AG04449 (cell line): ENCODE measurements at regions not wholly inside any gene's neighbourhood (a gene's known extent, or its start where the extent isn't known, plus 50 kb on each side); places are given as distances from the start of the nearest gene placed in this dataset.

Experiments used
- CTCF ChIA-PET: fragments of 350-600 bp; formaldehyde crosslinking; extraction: SDS; loops from one replicate; lab custom pipeline; 2021; ENCODE audit warnings: antibody characterized with exemption; lab: Yijun Ruan, JAX
- POLR2A ChIA-PET: fragments of 400-600, 350-600 bp; formaldehyde crosslinking; extraction: SDS; loops from one replicate; lab custom pipeline; 2020; ENCODE audit warnings: antibody characterized with exemption, inconsistent platforms; lab: Yijun Ruan, JAX
- DNase-seq: peaks from one replicate; pipeline ENCODE4 v3.0.0-alpha.2; 2010; ENCODE audit warnings: low read depth, low spot score
- H3K4me3 ChIP-seq: 2 replicates; pipeline ENCODE4 v1.5.1; 2011; ENCODE audit warnings: low read depth, mild to moderate bottlenecking, control low read depth, low read length
- TF ChIP-seq, protein P1 (sequence below): IDR thresholded peaks from one replicate; pipeline ENCODE4 v1.5.1; 2011; ENCODE audit warnings: mild to moderate bottlenecking, moderate library complexity, low read length, control low read depth, inconsistent platforms; ENCODE audit not compliant: insufficient read depth; ENCODE audit errors: missing control alignments

GRCh38 chr14:83541147-83541546 is 1988.8 kb upstream of the FLRT2 start:
- DNase-seq = no peak
- TF ChIP-seq, protein P1, sequence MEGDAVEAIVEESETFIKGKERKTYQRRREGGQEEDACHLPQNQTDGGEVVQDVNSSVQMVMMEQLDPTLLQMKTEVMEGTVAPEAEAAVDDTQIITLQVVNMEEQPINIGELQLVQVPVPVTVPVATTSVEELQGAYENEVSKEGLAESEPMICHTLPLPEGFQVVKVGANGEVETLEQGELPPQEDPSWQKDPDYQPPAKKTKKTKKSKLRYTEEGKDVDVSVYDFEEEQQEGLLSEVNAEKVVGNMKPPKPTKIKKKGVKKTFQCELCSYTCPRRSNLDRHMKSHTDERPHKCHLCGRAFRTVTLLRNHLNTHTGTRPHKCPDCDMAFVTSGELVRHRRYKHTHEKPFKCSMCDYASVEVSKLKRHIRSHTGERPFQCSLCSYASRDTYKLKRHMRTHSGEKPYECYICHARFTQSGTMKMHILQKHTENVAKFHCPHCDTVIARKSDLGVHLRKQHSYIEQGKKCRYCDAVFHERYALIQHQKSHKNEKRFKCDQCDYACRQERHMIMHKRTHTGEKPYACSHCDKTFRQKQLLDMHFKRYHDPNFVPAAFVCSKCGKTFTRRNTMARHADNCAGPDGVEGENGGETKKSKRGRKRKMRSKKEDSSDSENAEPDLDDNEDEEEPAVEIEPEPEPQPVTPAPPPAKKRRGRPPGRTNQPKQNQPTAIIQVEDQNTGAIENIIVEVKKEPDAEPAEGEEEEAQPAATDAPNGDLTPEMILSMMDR = no peak
- POLR2A ChIA-PET = no interaction called here
- CTCF ChIA-PET = no interaction called here
- H3K4me3 ChIP-seq = no peak overlapping the region

DNA sequence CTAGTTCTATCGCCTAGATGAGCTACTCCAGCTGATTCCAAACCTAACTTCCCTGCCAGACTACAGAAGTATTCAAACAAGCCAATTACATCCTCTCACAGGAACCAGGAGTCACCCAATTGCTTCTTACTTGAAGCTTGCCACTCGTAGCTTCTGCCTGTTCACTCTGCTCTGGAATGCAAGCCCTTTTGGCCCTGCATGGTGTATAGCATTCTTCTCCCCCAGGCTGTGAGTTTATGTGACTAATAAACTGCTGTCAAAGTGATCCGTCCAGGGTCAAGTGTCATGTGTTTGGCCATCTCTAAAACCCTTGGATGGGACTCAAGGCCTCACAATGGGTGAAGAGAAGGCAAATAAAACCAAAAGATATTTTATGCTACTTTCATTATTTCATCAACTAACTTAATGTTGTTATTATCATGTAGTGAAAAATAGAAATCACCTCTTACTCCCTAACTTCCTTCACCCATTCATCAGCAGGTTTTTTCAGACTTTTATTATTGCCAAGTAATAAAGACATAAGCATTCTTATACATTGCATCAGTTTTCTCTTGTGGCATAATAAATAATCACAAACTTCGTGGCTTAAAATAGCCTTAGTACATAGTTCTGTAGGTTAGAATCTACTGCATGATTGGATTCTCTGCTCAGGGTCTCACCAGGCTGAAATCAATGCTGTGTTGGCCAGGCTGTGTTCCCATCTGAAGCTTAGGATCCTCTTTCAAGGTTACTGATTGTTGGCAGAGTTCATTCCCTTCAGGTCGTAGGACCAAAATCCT is 1981.7 kb upstream of the FLRT2 start:
- no peak for DNase-seq
- TF ChIP-seq, protein P1 = no peak
- POLR2A ChIA-PET = no interaction called here
- no peak overlapping the region for H3K4me3 ChIP-seq
- CTCF ChIA-PET = no interaction called here

DNA sequence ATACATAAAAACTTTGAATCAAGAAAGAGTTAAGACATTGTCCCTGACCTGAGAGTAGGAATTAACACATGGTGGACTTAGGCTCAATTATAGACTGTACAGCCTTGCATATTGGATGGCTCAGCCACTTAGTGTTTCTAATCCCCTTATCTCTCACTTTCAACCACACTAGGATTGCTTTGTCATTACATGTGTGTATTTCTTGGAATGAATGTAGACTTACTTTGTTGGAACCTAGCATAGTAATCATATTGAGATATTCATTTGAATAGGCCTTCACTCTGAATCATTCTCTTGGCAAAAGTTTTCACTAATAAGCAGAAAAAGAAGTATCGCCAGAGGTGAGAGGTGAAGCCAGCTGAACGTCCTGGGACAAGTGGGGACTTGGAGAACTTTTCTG is 1973.9 kb upstream of the FLRT2 start:
- DNase-seq = no peak
- ChIA-PET CTCF (no interaction called here), POLR2A (no interaction called here)
- TF ChIP-seq, protein P1 = no peak
- H3K4me3 ChIP-seq = no peak overlapping the region

- no peak overlapping the region for H3K4me3 ChIP-seq
- ChIA-PET POLR2A (no interaction called here), CTCF (no interaction called here)
- TF ChIP-seq, protein P1 = no peak
- no peak for DNase-seq
Observed at GRCh38 chr14:83556746-83557453, 1973.0 kb upstream of the FLRT2 start.

- DNase-seq = no peak
- CTCF ChIA-PET = no interaction called here
- H3K4me3 ChIP-seq = no peak overlapping the region
- POLR2A ChIA-PET = no interaction called here
- TF ChIP-seq, protein P1 = no peak
Observed at GRCh38 chr14:83558946-83559345, 1971.0 kb upstream of the FLRT2 start.

DNA sequence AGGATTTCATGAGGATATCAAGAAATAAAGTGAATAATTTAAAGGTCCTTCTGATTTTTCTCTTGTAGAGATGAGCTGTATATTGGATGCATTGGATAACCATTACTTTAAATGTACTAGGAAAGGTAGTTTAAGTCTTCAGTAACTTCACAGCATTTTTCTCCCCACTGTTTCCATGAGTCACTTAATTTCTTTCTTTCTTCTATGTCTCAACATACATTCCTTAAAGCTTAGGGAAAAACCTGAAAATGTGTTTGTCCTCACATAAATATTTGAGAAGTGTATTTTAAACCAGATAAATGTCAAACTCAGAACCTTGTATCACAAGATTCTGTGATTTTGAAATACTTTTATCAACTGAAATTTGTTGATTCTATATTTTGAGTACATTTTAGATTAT is 1970.2 kb upstream of the FLRT2 start:
- no peak for DNase-seq
- H3K4me3 ChIP-seq = no peak overlapping the region
- ChIA-PET POLR2A (no interaction called here), CTCF (no interaction called here)
- TF ChIP-seq, protein P1 = no peak
